Right lobe of liver (tissue), 6 donors: ENCODE measurements at regions not wholly inside any gene's neighbourhood (a gene's known extent, or its start where the extent isn't known, plus 50 kb on each side); places are given as distances from the start of the nearest gene placed in this dataset.

Experiments used
- ATAC-seq, 4 donors: fragments of 200-7000 bp; cut with Tn5 transposase; one replicate each; pipeline ENCODE4 v1.9.1; 2020; ENCODE audit warnings: mild to moderate bottlenecking in 4 of 4, moderate library complexity in 4 of 4
- DNase-seq, 3 donors: peaks; one replicate each; pipeline ENCODE4 v3.0.0-alpha.2; 2020
- H3K27ac ChIP-seq, 3 donors: fragments of 200-600 bp; one replicate each; pipeline ENCODE4 v1.8.0; 2022
- H3K27me3 ChIP-seq, 2 donors: fragments of 200-600 bp; one replicate each; pipeline ENCODE4 v1.8.0; 2022
- H3K36me3 ChIP-seq, 4 donors: fragments of 200-600 bp; sonication (generic) in 1 of 4; one replicate each; pipeline versions ENCODE4 v1.5.1 to v1.8.0; 2017 to 2022; ENCODE audit warnings: control low read depth in 1 of 4
- H3K4me1 ChIP-seq, 4 donors: fragments of 200-600 bp; sonication (generic) in 1 of 4; one replicate each; pipeline versions ENCODE4 v1.5.1 to v1.8.0; 2017 to 2022; ENCODE audit warnings: control low read depth in 1 of 4
- H3K4me3 ChIP-seq, 3 donors: fragments of 200-600 bp; one replicate each; pipeline ENCODE4 v1.8.0; 2022
- H3K9me3 ChIP-seq, 4 donors: fragments of 200-600 bp; sonication (generic) in 1 of 4; one replicate each; pipeline versions ENCODE4 v1.5.1 to v1.8.0; 2017 to 2022; ENCODE audit warnings: control low read depth in 1 of 4
- POLR2A ChIP-seq: fragments of 450-650 bp; IDR thresholded peaks from one replicate; pipeline ENCODE4 v1.6.1; 2017; ENCODE audit warnings: antibody characterized with exemption, mild to moderate bottlenecking
- WGBS: methylation state at CpG from one replicate; pipeline ENCODE4 v1.1.6; 2018; ENCODE audit warnings: low coverage, low lambda C conversion rate; ENCODE audit not compliant: insufficient coverage; ENCODE audit errors: missing lambda C conversion rate; 5-methylcytosine and 5-hydroxymethylcytosine counted together
- intact Hi-C, 2 donors: fragments of 100-400 bp; cut with DNase I; formaldehyde crosslinking; loops; one replicate each; pipeline versions ENCODE4 v1.11.2 to v1.14.1; 2022
- TF ChIP-seq, protein P1 (sequence below), 4 donors: fragments of 200-600 bp in 3 of 4; fragments of 450-650 bp in 1 of 4; IDR thresholded peaks; one replicate each; pipeline versions ENCODE4 v1.5.1 to v1.8.0; 2016 to 2022; ENCODE audit warnings: antibody characterized with exemption in 4 of 4, mild to moderate bottlenecking in 2 of 4
- donor health status: DM: no; HTN: yes; CAD: no.
- donor health status: DM: no; HTN: no; CAD: no.
- donor health status: DM: no; HTN: no; CAD: no.
- donor health status: DM: no; HTN: yes; CAD: no.
- donor health status: DM: no; HTN: yes; CAD: no.

DNA sequence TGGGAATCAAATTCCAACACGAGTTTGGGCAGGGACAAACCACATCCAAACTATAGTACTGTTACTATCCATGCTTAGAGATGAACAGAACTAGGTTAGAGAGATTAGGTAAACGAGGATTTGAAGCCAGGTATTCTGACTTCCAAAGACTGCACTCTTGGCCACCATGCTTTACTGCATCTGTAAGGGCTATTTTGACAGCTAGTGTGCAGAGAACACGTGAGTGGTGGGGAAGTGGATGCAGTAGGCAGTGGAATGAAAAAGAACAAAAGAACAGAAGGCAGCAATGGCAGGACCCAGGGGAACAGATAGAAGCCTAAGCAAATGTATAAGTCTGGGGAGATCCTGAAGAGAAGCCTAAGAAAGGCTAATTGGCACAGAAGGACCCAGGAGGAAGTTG is 59.1 kb upstream of the GJA8 start:
- 48% methylated on average over 3 of the region's 3 CpGs for WGBS
- Histone ChIP-seq H3K27ac (no peak overlapping the region), H3K27me3 (no peaks in the 10 kb centered on the region), H3K4me3 (no peak overlapping the region), H3K9me3 (no peaks in the 10 kb centered on the region), H3K36me3 (no peaks in the 10 kb centered on the region), H3K4me1 (no peaks in the 10 kb centered on the region)
- intact Hi-C loops: no loop called here
- TF ChIP-seq POLR2A: no peak
- TF ChIP-seq, protein P1, sequence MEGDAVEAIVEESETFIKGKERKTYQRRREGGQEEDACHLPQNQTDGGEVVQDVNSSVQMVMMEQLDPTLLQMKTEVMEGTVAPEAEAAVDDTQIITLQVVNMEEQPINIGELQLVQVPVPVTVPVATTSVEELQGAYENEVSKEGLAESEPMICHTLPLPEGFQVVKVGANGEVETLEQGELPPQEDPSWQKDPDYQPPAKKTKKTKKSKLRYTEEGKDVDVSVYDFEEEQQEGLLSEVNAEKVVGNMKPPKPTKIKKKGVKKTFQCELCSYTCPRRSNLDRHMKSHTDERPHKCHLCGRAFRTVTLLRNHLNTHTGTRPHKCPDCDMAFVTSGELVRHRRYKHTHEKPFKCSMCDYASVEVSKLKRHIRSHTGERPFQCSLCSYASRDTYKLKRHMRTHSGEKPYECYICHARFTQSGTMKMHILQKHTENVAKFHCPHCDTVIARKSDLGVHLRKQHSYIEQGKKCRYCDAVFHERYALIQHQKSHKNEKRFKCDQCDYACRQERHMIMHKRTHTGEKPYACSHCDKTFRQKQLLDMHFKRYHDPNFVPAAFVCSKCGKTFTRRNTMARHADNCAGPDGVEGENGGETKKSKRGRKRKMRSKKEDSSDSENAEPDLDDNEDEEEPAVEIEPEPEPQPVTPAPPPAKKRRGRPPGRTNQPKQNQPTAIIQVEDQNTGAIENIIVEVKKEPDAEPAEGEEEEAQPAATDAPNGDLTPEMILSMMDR (IDR thresholded peaks at IDR 0.05): no peak
- no peak for DNase-seq
- no peak for ATAC-seq

DNA sequence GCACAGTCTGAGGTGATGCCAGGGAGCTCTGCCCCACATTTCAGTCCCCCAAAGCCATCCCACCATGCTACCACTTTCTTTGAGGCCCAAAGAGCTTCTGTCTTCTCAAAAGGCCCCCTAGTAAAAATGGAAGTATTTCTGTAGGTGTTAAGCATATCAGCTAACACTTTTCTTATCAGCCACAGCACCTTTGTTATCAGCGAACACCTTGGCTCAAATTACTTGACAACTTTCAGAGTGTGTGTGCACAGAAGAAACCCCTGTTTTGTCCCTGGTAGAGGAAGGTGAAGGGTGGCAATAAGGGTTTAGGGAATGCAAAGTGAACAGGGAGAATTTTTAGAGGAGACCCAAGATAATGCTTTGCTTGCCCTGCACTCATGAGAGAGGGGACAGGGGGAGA is 54.8 kb upstream of the GJA8 start:
- ATAC-seq (no peak), DNase-seq (no peak)
- Histone ChIP-seq H3K4me1 (peaks cover 0 to 3% (median 0%) of the 10 kb centered on the region in 4 donors), H3K4me3 (no peak overlapping the region), H3K27ac (no peak overlapping the region), H3K36me3 (no peaks in the 10 kb centered on the region), H3K9me3 (no peaks in the 10 kb centered on the region), H3K27me3 (no peaks in the 10 kb centered on the region)
- TF ChIP-seq POLR2A: no peak
- TF ChIP-seq, protein P1 (IDR thresholded peaks at IDR 0.05): no peak
- intact Hi-C loops: no loop called here
- WGBS: 82% methylated on average over 1 of the region's 1 CpG

- Histone ChIP-seq H3K4me3 (no peak overlapping the region), H3K9me3 (no peaks in the 10 kb centered on the region), H3K36me3 (no peaks in the 10 kb centered on the region), H3K27me3 (no peaks in the 10 kb centered on the region), H3K27ac (no peak overlapping the region), H3K4me1 (peaks cover 0 to 3% (median 0%) of the 10 kb centered on the region in 4 donors)
- TF ChIP-seq, protein P1 (IDR thresholded peaks at IDR 0.05): no peak
- DNase-seq (no peak), ATAC-seq (no peak)
- WGBS: 58% methylated on average over 4 of the region's 4 CpGs
- intact Hi-C loops: no loop called here
Observed at GRCh38 chr1:147849098-147849895, 53.3 kb upstream of the GJA8 start.

DNA sequence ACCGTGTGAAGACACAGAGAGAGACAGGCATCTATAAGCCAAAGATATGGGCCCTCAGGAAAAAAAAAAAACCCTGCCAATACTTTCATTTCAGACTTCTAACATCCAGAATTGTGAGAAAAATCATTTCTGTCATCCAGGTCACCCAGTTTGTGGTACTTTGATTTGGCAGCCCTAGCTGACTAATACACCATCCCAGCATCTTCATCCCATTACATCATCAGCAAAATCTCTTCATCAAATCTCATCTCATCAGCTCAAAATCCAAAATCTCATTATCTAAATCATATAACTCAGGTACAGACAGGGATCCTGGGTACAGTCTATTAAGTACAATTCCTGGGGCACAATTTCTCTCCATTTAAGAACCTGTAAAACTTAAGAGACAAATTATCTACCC is 51.9 kb upstream of the GJA8 start:
- Histone ChIP-seq H3K4me1 (peaks cover 0 to 3% (median 0%) of the 10 kb centered on the region in 4 donors), H3K27me3 (no peaks in the 10 kb centered on the region), H3K9me3 (no peaks in the 10 kb centered on the region), H3K27ac (no peak overlapping the region), H3K4me3 (no peak overlapping the region), H3K36me3 (no peaks in the 10 kb centered on the region)
- DNase-seq (no peak), ATAC-seq (peak in 1 of 4 donors; percentile 35)
- 100% methylated on average over 1 of the region's 1 CpG for WGBS
- TF ChIP-seq, protein P1 (IDR thresholded peaks at IDR 0.05): no peak
- TF ChIP-seq POLR2A: no peak
- intact Hi-C loops: no loop called here
